ENCODE measurements at regions not wholly inside any gene's neighbourhood (a gene's known extent, or its start where the extent isn't known, plus 50 kb on each side); places are given as distances from the start of the nearest gene placed in this dataset.

DNA sequence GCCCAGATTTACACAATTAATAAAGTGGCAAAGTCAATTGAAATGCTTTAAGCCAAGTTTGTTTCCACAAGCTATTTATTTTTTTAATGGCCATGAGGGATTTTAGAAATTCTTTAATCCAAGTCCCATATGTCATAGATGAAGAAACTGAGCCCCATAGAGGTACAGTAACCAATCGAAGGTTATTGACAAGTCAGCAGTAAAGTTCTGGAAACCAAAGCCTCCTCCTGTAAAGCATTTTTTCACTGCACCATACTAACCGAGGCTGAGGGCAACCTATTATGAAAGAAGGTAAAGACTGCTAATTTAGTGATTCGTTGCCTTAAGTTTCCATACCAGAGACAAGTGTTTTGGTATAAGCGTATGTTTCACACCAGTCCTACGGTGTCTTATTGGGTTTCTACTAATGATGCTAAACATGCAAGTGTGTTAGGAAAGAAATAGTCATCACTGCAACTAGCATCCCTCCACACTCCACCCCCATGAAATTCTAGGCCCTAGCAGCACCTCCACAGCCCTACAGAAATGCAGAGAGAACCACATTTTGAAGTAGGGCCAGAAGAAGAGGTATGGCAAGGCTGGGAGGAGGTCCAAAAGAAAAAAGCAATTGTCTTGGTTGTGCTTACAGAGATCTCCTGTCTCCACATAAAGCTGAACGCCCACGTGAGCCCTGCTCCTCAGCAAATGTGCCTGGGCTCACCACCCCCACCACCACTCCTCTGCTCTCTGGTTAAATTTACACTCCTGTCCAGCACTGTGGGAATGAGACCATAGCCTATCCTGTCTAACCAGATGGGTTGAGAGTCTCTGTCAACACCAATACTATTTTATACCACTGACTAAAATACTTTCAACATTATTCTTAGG, 271.1 kb upstream of the G2E3 start:
- TF ChIP-seq, protein P1, sequence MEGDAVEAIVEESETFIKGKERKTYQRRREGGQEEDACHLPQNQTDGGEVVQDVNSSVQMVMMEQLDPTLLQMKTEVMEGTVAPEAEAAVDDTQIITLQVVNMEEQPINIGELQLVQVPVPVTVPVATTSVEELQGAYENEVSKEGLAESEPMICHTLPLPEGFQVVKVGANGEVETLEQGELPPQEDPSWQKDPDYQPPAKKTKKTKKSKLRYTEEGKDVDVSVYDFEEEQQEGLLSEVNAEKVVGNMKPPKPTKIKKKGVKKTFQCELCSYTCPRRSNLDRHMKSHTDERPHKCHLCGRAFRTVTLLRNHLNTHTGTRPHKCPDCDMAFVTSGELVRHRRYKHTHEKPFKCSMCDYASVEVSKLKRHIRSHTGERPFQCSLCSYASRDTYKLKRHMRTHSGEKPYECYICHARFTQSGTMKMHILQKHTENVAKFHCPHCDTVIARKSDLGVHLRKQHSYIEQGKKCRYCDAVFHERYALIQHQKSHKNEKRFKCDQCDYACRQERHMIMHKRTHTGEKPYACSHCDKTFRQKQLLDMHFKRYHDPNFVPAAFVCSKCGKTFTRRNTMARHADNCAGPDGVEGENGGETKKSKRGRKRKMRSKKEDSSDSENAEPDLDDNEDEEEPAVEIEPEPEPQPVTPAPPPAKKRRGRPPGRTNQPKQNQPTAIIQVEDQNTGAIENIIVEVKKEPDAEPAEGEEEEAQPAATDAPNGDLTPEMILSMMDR (IDR thresholded peaks at IDR 0.05) = no peak
- no peak for TF ChIP-seq EZH2 (IDR thresholded peaks at IDR 0.05)
- TF ChIP-seq EZH2phosphoT487 (IDR thresholded peaks at IDR 0.05) = no peak

All from neural progenitor cell (in vitro differentiated cells).